ENCODE measurements at regions not wholly inside any gene's neighbourhood (a gene's known extent, or its start where the extent isn't known, plus 50 kb on each side); places are given as distances from the start of the nearest gene placed in this dataset.

DNA sequence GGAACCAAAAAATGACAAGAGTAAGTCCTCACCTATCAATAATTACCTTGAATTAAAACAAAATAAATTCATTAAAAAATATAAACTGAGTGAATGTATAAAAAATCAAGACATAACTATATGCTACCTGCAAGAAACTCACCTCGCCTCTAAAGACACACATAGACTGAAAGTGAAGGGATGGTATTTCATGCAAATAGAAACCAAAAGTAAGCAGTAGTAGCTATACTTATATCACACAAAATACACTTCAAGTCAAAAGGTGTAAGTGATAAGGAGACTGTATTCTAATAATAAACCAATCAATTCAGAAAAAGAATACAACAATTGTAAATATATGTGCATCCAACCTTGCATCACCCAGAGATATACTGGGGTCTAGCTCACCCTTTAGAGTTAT is 332.6 kb downstream of the SH2D4B start:
- DNase-seq, result peak; percentile 64

GRCh38 chr10:80871083-80871482 is 333.4 kb downstream of the SH2D4B start:
- DNase-seq, result peak; percentile 42

GRCh38 chr10:80878330-80878729 is 340.6 kb downstream of the SH2D4B start:
- DNase-seq, result no peak

DNA sequence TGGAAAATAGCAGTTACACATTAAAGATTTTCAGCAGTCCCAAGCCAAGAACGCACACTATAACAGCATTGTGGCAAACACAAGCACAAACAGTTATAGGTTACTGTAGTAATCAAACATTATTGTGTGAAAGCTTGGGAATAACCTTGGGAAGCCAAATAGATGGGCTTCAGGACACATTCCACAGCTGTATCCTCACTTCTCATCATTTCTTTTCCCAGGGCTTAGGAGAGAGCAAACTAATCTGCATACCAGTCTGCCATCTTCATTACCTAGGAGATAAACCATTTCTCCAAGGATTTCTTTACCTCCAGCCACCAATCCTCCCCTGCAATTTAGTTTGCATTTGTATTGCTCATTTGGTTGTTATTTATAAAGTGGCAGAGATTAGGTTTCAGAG is 352.4 kb downstream of the SH2D4B start:
- no peak for DNase-seq

- no peak for DNase-seq
These were observed 355.6 kb downstream of the SH2D4B start for GRCh38 chr10:80893256-80893655.

DNA sequence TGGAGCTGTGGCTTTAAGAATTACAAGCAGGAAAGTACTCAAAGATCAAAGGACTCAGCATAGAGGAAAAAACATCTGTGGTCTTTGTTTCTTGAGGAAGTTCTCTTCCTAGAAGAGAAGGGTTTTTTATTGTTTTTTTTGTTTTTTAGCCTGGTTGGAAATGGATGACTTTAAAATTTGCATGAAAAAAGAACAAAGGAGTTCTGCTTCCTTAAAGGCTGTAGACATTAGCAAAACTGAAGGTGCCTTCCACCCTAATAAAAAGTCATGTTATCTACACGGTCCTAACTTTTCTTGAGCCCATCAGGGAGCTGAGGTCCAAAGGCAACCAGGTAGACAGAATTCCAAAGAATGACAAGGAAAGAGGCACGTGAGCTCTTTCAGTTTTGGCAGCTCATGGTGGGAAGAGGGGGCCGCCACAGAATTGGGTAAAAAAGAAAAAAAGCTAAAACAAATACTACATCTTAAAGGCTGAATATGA is 356.6 kb downstream of the SH2D4B start:
- peak; percentile 37 for DNase-seq

DNA sequence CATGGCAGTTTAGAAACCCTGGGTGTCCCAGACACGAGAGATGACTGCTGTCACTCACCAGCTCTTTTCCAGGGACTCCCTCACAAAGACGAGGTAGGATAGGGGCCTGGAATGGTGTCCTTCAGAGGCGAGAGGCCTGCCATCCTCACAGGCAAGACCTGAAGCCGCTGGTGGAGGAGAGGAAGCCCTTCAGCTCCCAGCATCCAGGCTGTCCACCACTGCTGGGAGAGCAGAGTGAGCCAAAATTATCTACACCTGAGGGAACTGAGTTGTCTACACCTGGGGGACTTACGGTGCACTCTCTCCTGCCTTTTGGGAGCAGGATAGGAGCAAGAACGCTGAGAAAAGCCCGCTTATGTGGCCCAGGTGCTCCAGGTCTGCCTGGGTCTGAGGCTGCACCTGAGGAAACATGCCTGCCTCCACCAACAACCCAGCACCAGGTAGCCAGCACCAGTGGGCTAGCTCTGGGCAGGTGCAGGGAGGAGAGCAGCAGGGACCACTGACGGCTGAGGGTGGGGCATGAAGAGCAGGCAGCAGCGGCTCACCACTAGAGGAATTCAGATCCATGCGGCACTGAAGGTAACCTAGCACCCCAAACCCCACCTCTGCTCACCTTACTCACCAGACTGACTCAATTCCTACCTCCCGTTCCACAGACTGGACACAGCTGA is 357.2 kb downstream of the SH2D4B start:
- DNase-seq, result no peak

DNA sequence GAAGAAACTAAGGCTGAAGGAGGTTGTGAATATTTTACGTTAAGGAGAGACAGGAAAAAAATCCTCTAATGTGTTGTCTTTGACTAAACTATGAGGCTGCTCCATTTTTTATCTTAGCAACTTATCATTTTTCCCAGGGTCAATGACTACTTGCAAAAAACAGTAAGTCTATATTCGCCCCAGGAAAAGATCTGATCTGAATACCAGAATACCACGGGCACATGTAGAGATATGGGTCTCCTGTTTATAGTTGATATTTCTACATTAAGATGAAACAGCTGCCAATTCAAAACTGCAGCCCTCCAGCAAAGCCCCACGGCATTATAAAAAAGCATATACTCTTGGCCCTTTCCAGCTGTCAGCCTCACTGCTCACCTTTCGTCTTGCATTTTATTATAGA is 358.4 kb downstream of the SH2D4B start:
- DNase-seq, result peak; percentile 28

GRCh38 chr10:80896959-80897358 is 359.3 kb downstream of the SH2D4B start:
- DNase-seq, result peak; percentile 35

- no peak for DNase-seq
These were observed 363.0 kb downstream of the SH2D4B start for GRCh38 chr10:80900661-80901060.

DNA sequence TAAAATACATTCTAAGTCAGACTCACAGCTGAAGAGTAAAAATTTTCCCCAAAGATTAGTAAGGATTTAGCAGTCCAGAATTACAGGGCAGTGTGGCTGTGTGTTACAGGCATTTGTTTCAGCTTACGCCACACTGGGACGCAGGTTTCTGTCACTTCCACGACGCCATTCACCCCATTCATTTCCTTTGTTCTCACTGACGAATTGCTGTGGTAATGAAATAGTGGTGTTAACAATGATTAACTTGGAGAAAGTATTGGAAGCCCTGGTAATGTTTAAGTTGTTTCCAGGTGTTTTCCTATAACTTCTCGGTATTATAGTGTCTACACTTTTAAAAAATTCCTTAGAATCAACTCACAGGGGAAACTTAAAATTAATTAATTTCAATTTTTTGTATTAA is 370.9 kb downstream of the SH2D4B start:
- DNase-seq, result no peak

GRCh38 chr10:80909254-80909653 is 371.6 kb downstream of the SH2D4B start:
- DNase-seq, result no peak

DNA sequence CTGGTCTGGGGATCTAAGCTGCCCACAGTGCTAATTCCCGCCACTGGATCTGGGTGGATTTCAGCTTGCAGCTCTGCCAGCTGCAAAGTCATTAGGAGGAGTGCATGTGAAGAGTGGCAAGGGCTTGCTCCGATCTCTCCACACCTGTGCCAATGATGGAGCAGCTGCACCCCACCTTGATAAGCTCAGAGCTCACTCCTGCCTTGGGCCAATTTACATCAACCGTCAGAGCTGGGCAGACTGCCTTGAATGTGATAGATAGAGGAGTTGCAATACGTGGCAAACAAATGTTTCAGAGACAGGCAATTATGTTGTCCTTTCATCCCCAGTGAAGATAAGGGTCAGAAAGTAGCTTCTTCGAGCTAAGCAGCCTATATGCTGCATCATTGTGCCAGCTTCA is 379.9 kb downstream of the SH2D4B start:
- peak; percentile 38 for DNase-seq

DNA sequence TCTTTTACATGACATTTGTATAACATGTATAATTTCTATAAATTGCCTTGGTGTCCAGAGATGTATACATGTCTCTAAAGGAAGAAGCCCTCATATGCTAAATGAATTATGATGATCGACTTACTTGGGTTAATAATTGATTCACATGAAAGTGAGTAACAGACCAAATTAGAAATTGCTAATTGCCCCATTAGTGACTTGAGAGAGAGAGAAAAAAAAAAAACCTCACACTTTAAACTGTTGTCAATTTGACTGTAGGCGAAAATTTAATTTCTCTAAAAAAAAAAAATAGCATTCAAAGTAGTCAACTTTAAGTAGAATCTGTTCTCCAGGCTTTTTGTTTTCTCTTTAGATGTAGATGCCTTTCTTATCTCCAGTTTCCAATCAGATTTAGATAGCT is 383.3 kb downstream of the SH2D4B start:
- DNase-seq, result no peak

- peak; percentile 86 for DNase-seq
These were observed 386.6 kb downstream of the SH2D4B start for GRCh38 chr10:80924063-80924952.

GRCh38 chr10:80927419-80928078 is 389.8 kb downstream of the SH2D4B start:
- DNase-seq, result no peak

DNA sequence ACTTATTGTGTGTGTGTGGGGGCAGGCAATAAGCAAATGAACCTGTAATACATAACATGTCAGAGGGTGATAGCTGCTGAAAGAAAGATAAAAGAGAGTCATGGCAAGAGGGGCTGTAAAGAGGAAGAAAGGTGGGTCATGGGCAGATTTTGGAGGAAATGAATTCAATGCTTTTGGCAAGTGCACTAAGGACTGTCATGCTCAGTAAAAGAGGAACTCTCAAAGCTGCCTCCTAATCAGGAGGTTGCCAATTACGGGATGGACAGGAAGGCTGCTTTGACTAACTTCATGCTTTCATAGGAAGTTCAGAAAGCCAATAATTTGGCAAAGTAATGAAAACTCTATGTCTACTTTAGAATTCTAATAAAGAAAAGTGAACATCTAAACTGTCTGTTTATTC is 401.2 kb downstream of the SH2D4B start:
- DNase-seq, result peak; percentile 88

- DNase-seq, result peak; percentile 91
These were observed 407.7 kb downstream of the SH2D4B start for GRCh38 chr10:80945264-80945880.

DNA sequence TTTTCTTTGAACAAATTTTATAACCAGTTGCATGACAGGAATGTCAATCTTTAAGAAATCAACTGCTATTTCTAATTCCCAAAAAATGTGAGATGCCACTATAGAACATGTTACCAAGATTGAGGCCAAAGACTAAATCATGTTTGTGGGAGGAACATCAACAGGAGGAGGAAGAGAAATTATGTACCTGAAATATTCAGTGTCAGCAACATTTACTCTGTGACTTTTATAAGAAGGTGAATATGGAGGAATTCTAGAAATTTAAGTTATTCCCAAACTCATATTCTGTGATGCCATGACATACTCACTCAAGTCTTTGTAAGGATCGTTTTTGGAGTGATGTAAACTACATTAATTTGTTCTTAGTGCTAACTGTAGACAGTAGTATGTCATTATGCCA is 408.4 kb downstream of the SH2D4B start:
- no peak for DNase-seq

- DNase-seq, result no peak
These were observed 409.4 kb downstream of the SH2D4B start for GRCh38 chr10:80946957-80947726.

DNA sequence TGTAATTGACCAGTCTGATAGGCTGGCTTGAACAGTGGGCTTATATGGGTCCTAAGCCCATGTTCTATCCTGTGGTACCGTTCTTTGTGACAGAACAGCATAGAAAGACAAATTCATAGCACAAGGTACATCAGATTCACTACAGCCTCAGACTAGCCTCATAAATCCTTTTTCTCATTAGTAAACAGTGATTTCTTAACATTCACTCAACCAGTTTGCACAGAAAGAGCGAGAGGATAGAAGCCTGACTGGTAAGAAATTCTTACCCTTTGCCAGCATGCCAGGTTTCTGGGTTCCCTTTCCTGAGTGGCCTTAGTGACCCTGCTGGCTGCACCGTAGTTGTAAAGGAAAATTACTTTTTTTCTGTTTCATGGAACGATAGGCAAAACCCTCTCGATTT is 412.1 kb downstream of the SH2D4B start:
- no peak for DNase-seq

DNA sequence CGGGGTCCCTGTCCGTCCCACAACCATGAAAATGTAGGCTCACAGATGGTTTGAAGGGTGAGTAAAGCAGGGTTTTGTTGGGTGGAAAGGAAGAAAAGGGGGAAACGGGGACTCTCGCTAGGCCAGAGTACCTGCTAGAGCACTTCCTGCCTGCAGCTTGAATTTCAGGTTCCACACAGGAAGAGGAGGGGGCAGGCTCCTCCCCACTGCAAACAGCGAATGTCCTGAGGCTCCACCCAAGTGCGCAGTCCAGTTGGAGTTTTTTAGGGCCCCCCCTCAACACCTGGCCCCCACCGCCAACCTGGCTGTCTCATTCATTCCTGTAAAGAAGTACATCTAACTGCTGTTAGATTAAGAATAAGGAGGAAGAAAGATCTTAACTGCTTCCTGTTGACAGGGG is 414.7 kb downstream of the SH2D4B start:
- DNase-seq, result no peak
